Tibial artery (tissue), 4 donors: ENCODE measurements at regions not wholly inside any gene's neighbourhood (a gene's known extent, or its start where the extent isn't known, plus 50 kb on each side); places are given as distances from the start of the nearest gene placed in this dataset.
"Not testable (repeated sequence)": the region's sequence is repeated elsewhere in the genome, so short reads cannot be mapped to it uniquely, and the experiment has no call there.

ENCODE experiments used
- DNase-seq, 2 donors: peaks; one replicate each; pipeline ENCODE4 v3.0.0-alpha.2; 2019
- H3K27ac ChIP-seq, 2 donors: fragments of 200-600 bp; sonication (generic) in 1 of 2; 1 replicate in 1 of 2; 2 replicates in 1 of 2; pipeline ENCODE4 v1.5.1; 2018 to 2019; ENCODE audit warnings: mild to moderate bottlenecking in 1 of 2
- H3K27me3 ChIP-seq, 2 donors: fragments of 200-600 bp; sonication (generic) in 1 of 2; one replicate each; pipeline versions ENCODE4 v1.5.1 to v1.6.0; 2016 to 2019
- H3K36me3 ChIP-seq, 3 donors: fragments of 200-600 bp; sonication (generic) in 2 of 3; one replicate each; pipeline ENCODE4 v1.5.1; 2016 to 2019; ENCODE audit warnings: mild to moderate bottlenecking in 2 of 3
- H3K4me1 ChIP-seq, 4 donors: fragments of 200-600 bp; sonication (generic) in 2 of 4; 1 replicate in 3 of 4; 2 replicates in 1 of 4; pipeline ENCODE4 v1.5.1; 2016 to 2019
- H3K4me3 ChIP-seq, 2 donors: fragments of 200-600 bp; sonication (generic) in 1 of 2; 1 replicate in 1 of 2; 2 replicates in 1 of 2; pipeline ENCODE4 v1.5.1; 2018 to 2019; ENCODE audit warnings: mild to moderate bottlenecking in 2 of 2
- H3K9me3 ChIP-seq, 3 donors: fragments of 200-600 bp; sonication (generic) in 1 of 3; one replicate each; pipeline ENCODE4 v1.5.1; 2016 to 2019
- CTCF ChIP-seq, 2 experiments: fragments of 200-600 bp in 1 of 2; fragments of 450-650 bp in 1 of 2; IDR thresholded peaks; one replicate each; pipeline ENCODE4 v1.5.1; 2017 to 2019; ENCODE audit warnings: antibody characterized with exemption in 2 of 2, mild to moderate bottlenecking in 1 of 2, moderate library complexity in 1 of 2
- intact Hi-C: fragments of 100-400 bp; cut with DNase I; formaldehyde crosslinking; loops from one replicate; pipeline ENCODE4 v1.15.0; 2023; ENCODE audit warnings: low total_unique reads

GRCh38 chr21:20883408-20883800, 114.8 kb upstream of the NCAM2 start:
- intact Hi-C loops, result no loop called here
- DNase-seq, result no peak
- Histone ChIP-seq H3K36me3 (no peaks in the 10 kb centered on the region), H3K27me3 (no peaks in the 10 kb centered on the region), H3K27ac (no peak overlapping the region), H3K4me3 (no peak overlapping the region), H3K4me1 (no peaks in the 10 kb centered on the region), H3K9me3 (no peaks in the 10 kb centered on the region)
- no peak for TF ChIP-seq CTCF (IDR thresholded peaks at IDR 0.05)

DNA sequence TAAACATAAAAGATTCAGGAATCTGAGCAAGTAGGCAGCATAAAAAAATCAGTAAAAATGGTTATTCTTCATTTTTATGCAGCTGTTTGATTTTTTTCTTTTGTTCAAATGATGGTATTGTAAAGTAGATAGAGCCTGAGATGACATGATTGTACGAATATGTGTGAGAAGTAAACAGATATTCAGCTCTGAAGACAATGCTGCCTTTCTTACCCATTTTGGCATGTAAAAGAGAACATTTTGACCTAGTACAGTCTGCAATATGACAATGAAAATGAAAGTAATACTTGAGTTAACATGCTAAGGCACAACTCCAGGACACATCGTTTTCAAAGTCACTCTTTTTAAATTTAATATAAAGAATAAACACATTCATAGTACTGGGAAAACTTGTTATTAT, 95.7 kb upstream of the NCAM2 start:
- H3K27me3 ChIP-seq, result no peaks in the 10 kb centered on the region
- no peak for TF ChIP-seq CTCF (IDR thresholded peaks at IDR 0.05)
- H3K36me3 ChIP-seq, result no peaks in the 10 kb centered on the region
- H3K9me3 ChIP-seq, result no peaks in the 10 kb centered on the region
- H3K4me3 ChIP-seq, result no peak overlapping the region
- intact Hi-C loops, result no loop called here
- no peak for DNase-seq
- no peaks in the 10 kb centered on the region for H3K4me1 ChIP-seq
- H3K27ac ChIP-seq, result no peak overlapping the region

DNA sequence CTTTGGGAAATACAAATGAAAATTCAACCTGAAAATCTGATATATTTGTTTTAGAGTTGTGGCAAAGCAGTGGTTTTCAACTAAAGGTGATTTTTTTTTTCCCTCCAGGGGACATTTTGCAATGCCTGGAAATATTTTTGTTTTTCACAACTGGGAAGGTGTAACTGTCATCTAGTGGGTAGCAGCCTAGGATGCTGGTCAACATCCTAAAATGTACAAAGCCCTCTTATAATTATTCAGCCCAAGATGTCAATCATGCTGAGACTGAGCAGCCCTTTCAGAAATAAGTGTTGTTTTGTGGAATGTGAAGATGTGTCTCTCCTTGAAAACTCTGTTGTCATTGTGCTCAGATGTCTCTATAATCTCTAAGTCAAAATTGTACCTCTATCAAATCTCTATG, 95.2 kb upstream of the NCAM2 start:
- intact Hi-C loops, result no loop called here
- no peak for DNase-seq
- Histone ChIP-seq H3K27me3 (no peaks in the 10 kb centered on the region), H3K4me3 (no peak overlapping the region), H3K36me3 (no peaks in the 10 kb centered on the region), H3K27ac (no peak overlapping the region), H3K9me3 (no peaks in the 10 kb centered on the region), H3K4me1 (no peaks in the 10 kb centered on the region)
- no peak for TF ChIP-seq CTCF (IDR thresholded peaks at IDR 0.05)

GRCh38 chr21:20927555-20927954, 70.7 kb upstream of the NCAM2 start:
- intact Hi-C loops, DNase-seq, H3K9me3 ChIP-seq, H3K27ac ChIP-seq, H3K27me3 ChIP-seq, H3K4me3 ChIP-seq, H3K4me1 ChIP-seq, H3K36me3 ChIP-seq: not testable (repeated sequence)

- Histone ChIP-seq H3K27ac (no peak overlapping the region), H3K4me1 (no peaks in the 10 kb centered on the region), H3K4me3 (no peak overlapping the region), H3K27me3 (no peaks in the 10 kb centered on the region), H3K9me3 (no peaks in the 10 kb centered on the region), H3K36me3 (no peaks in the 10 kb centered on the region)
- intact Hi-C loops, result no loop called here
- DNase-seq, result no peak
- no peak for TF ChIP-seq CTCF (IDR thresholded peaks at IDR 0.05)
Measured at GRCh38 chr21:20942523-20942922, 55.7 kb upstream of the NCAM2 start.

DNA sequence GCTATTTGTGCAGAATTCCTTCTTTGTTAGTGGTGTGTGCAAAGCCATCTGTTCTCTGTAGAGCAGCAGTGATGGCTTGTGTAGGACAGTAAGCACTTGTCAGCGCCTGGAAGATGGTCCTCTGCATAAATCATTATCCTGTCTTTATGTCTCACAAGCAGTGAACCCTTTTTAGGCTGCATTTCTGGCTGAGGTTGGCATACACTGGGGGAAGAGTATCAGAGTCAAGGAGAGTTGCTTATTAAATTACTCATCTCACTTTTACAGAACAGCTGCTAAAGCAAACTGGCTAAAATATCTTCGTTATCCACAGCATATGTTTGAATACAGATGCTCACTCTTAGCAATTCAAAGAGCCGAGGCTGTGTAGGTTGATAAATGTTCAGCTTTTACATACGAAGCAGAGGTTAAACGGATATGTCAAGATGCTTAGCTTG, 54.6 kb upstream of the NCAM2 start:
- Histone ChIP-seq H3K27me3 (no peaks in the 10 kb centered on the region), H3K4me3 (no peak overlapping the region), H3K36me3 (no peaks in the 10 kb centered on the region), H3K27ac (no peak overlapping the region), H3K4me1 (no peaks in the 10 kb centered on the region), H3K9me3 (no peaks in the 10 kb centered on the region)
- no peak for TF ChIP-seq CTCF (IDR thresholded peaks at IDR 0.05)
- no peak for DNase-seq
- intact Hi-C loops, result no loop called here
